ENCODE measurements at regions not wholly inside any gene's neighbourhood (a gene's known extent, or its start where the extent isn't known, plus 50 kb on each side); places are given as distances from the start of the nearest gene placed in this dataset.
A peak's percentile ranks its signal among the peaks of the same experiment; 100 is the strongest.
"Not testable (repeated sequence)": the region's sequence is repeated elsewhere in the genome, so short reads cannot be mapped to it uniquely, and the experiment has no call there.

DNA sequence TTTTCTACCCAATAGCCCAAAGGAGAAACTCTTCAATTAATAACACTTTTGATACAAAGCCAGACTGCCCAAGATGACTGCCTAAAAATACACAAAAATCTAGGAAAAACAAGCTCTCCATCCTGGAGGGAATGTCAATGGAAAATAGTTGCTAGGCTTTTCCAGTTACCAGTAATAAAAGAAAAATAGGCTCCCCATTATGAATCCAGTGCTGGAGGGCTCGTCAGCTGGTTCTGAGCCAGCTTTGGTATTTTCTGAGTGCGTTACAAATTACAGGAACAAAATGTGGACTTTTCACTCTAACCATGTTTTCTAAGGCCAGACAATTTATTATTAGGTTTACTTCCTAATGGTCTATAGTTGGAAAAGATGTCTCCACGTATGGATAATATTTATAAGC, 414.5 kb downstream of the ACTL7B start:
- DNase-seq: no peak

DNA sequence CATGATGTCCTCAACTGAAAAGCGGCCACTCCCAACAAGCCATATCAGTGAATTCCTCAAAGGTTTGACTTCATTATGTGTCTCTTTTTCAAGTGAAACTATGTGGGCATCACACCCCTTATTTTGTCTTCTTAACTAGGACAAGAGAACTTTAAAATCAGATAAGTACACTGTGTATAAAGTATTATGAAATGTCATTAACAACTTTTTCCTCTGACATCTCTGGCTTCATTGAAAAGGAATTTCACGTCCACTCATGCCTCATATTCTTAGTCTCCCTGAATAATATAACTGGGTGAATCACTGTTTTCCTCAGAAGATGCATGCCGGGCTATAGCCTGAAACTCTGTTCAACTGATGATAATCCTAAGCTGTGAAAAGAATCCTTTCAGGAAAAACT, 415.8 kb downstream of the ACTL7B start:
- peak; percentile 59 for DNase-seq

GRCh38 chr9:108437656-108438055, 418.1 kb downstream of the ACTL7B start:
- no peak for DNase-seq

DNA sequence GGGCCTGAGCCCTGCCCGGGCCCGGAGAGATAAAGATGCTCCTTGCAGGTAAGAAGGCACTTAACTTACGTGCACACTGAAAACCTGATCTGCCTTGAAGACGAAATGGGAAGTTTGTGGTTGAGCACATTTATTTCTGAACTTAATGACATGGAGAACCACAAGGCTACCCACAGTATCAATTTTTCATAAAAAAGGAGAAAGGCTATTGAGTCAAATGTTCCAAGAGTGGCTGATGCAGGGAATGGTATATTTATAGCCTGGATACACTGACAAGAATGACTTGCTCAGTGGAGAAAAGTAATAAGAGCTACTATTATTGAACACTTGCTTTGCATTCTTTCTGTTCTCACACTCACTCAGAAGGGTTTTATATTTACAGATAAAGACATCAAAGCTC, 419.3 kb downstream of the ACTL7B start:
- DNase-seq: no peak

- DNase-seq: no peak
Measured at GRCh38 chr9:108434502-108434901, 421.3 kb downstream of the ACTL7B start.

- no peak for DNase-seq
Measured at GRCh38 chr9:108434036-108434435, 421.8 kb downstream of the ACTL7B start.

GRCh38 chr9:108430655-108431054, 425.1 kb downstream of the ACTL7B start:
- DNase-seq: no peak

DNA sequence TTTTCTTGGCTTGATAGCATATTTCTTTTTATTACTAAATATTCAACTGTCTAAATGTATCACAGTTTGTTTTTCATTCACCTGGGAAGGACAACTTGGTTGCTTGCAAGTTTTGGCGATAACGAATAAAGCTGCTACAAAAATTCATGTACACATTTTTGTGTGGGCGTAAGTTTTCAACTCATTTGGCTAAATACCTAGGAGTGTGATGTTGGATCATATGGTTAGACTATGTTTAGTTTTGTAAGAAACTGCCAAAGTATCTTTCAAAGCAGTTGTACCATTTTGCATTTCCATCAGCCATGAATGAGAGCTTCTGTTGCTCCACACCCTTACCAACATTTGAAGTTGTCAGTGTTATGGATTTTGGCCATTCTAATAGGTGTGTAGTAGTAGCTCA, 428.0 kb downstream of the ACTL7B start:
- DNase-seq: no peak

GRCh38 chr9:108426421-108426940, 429.3 kb downstream of the ACTL7B start:
- DNase-seq: not testable (repeated sequence)

GRCh38 chr9:108423433-108423832, 432.4 kb downstream of the ACTL7B start:
- DNase-seq: no peak

GRCh38 chr9:108419379-108419778, 436.4 kb downstream of the ACTL7B start:
- no peak for DNase-seq

DNA sequence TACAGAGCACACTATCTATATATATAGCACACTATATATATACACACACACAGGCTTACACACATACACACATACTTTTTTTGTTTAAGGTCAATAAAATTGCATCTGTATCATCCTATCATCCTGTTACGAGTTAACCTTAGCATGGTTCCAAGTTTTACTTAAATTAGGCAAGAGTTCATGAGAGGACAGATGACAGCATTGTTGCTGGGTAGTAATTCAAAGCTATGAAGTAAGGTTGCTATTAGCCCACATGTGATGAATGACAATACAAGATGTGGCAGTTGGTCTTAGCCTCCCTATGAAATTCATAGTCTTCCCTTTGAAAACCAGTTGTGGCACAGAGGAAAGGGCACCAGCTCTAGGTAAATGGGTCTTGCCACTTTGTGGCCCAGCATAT, 438.1 kb downstream of the ACTL7B start:
- DNase-seq: no peak

GRCh38 chr9:108417312-108417711, 438.5 kb downstream of the ACTL7B start:
- no peak for DNase-seq

- no peak for DNase-seq
Measured at GRCh38 chr9:108416324-108416723, 439.5 kb downstream of the ACTL7B start.

GRCh38 chr9:108413809-108414208, 442.0 kb downstream of the ACTL7B start:
- DNase-seq: no peak

DNA sequence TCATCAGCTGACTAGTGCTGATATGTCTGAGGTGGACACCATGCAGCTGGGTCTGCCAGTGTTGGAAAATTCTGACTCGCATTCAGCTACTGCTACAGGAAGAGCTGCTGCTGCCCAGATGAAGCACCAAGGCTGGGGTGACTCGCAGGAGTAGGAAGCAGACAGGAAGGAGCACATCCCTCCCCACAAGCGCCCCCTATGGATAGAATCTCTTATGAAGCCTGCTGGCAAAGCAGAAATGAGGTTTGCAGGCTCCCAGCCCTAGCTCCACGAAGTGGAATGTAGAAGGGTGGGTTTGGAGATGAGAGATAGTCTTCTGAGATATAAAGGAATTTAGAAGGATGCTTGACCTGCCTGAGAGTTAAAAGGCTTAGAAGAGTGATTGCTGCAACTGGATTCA, 443.0 kb downstream of the ACTL7B start:
- no peak for DNase-seq

- no peak for DNase-seq
Measured at GRCh38 chr9:108411632-108412031, 444.2 kb downstream of the ACTL7B start.

DNA sequence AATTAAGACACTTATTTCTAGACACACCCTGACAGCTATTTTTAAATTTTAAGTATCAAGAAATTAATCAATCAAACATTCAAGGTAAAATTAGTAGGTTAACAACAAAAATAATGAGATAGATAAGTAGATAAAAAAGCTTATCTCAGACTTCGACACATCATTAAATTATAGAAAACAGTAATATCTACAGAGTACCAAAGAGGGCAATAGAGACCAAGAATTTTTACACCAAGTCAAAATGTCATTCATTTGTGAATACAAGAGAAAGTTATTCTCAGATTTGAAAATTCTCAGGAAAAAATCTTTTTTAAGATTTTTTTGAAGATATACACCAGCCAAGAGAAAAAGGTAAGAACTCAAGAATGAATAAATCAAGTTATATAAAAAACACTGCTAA, 445.6 kb downstream of the ACTL7B start:
- DNase-seq: no peak

GRCh38 chr9:108400297-108400696, 455.5 kb downstream of the ACTL7B start:
- peak; percentile 10 for DNase-seq

GRCh38 chr9:108399851-108400250, 455.9 kb downstream of the ACTL7B start:
- no peak for DNase-seq

DNA sequence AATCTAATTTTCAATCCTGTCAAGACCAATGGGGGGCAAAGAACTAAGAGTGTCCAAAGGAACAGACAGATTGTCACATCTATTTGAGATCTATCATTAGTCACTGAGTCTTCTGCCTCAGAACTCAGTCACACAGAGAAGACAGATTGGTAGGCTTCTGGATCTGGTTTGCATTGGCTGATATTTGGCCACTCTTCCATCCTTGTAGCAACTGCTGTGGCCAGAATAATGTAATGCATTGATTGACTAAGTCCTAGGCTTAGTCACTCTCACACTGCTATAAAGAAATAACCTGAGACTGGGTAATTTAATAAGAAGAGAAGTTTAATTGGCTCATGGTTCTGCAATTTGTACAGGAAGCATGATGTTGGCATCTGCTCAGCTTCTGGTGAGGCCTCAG, 458.5 kb downstream of the ACTL7B start:
- no peak for DNase-seq

- DNase-seq: no peak
Measured at GRCh38 chr9:108396611-108397010, 459.2 kb downstream of the ACTL7B start.

GRCh38 chr9:108396193-108396592, 459.6 kb downstream of the ACTL7B start:
- DNase-seq: no peak

DNA sequence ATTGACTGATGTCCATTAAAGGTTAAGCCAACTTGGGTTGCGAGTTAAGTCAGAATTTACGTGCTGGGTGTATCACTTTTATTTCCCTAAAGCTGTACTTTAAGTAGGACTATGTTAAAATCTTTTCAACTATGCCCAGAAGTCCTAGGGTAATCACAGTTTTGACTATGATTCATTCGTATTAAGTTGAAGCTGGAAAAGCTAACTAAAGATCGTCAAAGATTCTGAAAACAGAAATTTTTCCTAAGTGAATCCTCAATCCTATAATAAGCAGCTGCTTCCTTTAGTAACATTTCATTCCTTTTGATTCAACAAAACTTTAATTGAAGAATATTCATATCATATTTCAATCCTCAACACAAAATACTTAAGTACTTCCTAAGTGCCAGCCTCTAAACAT, 460.4 kb downstream of the ACTL7B start:
- no peak for DNase-seq

GRCh38 chr9:108394726-108395125, 461.1 kb downstream of the ACTL7B start:
- DNase-seq: no peak

DNA sequence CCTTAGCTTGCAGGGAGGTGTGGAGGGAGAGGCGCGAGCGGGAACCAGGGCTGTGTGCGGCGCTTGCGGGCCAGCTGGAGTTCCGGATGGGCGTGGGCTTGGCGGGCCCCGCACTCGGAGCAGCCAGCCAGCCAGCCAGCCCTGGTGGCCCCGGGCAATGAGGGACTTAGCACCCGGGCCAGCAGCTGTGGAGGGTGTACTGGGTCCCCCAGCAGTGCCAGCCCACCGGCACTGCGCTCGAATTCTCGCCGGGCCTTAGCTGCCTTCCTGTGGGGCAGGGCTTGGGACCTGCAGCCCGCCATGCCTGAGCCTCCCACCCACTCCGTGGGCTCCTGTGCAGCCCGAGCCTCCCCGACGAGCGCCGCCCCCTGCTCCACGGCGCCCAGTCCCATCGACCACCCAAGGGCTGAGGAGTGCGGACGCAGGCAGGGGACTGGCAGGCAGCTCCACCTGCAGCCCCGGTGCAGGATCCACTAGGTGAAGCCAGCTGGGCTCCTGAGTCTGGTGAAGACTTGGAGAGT, 462.2 kb downstream of the ACTL7B start:
- DNase-seq: not testable (repeated sequence)
